ENCODE measurements at regions not wholly inside any gene's neighbourhood (a gene's known extent, or its start where the extent isn't known, plus 50 kb on each side); places are given as distances from the start of the nearest gene placed in this dataset.

GRCh38 chr13:94928127-94928775, 215.9 kb upstream of the SOX21 start:
- no peak for TF ChIP-seq CTCF (IDR thresholded peaks at IDR 0.05)
- intact Hi-C loops (cut with DNase I): no loop called here
- Histone ChIP-seq H3K9me3 (no peaks in the 10 kb centered on the region), H3K4me3 (no peak overlapping the region), H3K27me3 (no peaks in the 10 kb centered on the region), H3K4me1 (no peaks in the 10 kb centered on the region), H3K9ac (ENCODE audit: low read depth in 2 of 2, low read length in 2 of 2) (no peak overlapping the region), H3K36me3 (no peaks in the 10 kb centered on the region), H3K27ac (no peak overlapping the region)
- no peak for DNase-seq

GRCh38 chr13:94925263-94925662, 212.9 kb upstream of the SOX21 start:
- Histone ChIP-seq H3K4me1 (no peaks in the 10 kb centered on the region), H3K9ac (ENCODE audit: low read depth in 2 of 2, low read length in 2 of 2) (no peak overlapping the region), H3K4me3 (no peak overlapping the region), H3K9me3 (no peaks in the 10 kb centered on the region), H3K27me3 (no peaks in the 10 kb centered on the region), H3K27ac (no peak overlapping the region), H3K36me3 (no peaks in the 10 kb centered on the region)
- DNase-seq: no peak
- intact Hi-C loops (cut with DNase I): no loop called here
- TF ChIP-seq CTCF (IDR thresholded peaks at IDR 0.05): no peak

- Histone ChIP-seq H3K36me3 (no peaks in the 10 kb centered on the region), H3K4me3 (no peak overlapping the region), H3K27me3 (no peaks in the 10 kb centered on the region), H3K27ac (no peak overlapping the region), H3K9me3 (no peaks in the 10 kb centered on the region), H3K4me1 (no peaks in the 10 kb centered on the region), H3K9ac (ENCODE audit: low read depth in 2 of 2, low read length in 2 of 2) (no peak overlapping the region)
- intact Hi-C loops (cut with DNase I): no loop called here
- DNase-seq: no peak
- no peak for TF ChIP-seq CTCF (IDR thresholded peaks at IDR 0.05)
Measured at GRCh38 chr13:94921181-94921580, 208.8 kb upstream of the SOX21 start.

GRCh38 chr13:94920578-94920977, 208.2 kb upstream of the SOX21 start:
- no peak overlapping the region for H3K4me3 ChIP-seq
- H3K4me1 ChIP-seq: no peaks in the 10 kb centered on the region
- H3K36me3 ChIP-seq: no peaks in the 10 kb centered on the region
- no peaks in the 10 kb centered on the region for H3K27me3 ChIP-seq
- no peak overlapping the region for H3K9ac ChIP-seq (ENCODE audit: low read depth in 2 of 2, low read length in 2 of 2)
- TF ChIP-seq CTCF (IDR thresholded peaks at IDR 0.05): no peak
- DNase-seq: no peak
- no peaks in the 10 kb centered on the region for H3K9me3 ChIP-seq
- intact Hi-C loops (cut with DNase I): no loop called here
- H3K27ac ChIP-seq: no peak overlapping the region

GRCh38 chr13:94917824-94918223, 205.5 kb upstream of the SOX21 start:
- H3K4me3 ChIP-seq: no peak overlapping the region
- no peaks in the 10 kb centered on the region for H3K36me3 ChIP-seq
- H3K27me3 ChIP-seq: no peaks in the 10 kb centered on the region
- no peak for DNase-seq
- H3K9me3 ChIP-seq: no peaks in the 10 kb centered on the region
- H3K27ac ChIP-seq: no peak overlapping the region
- TF ChIP-seq CTCF (IDR thresholded peaks at IDR 0.05): no peak
- H3K9ac ChIP-seq (ENCODE audit: low read depth in 2 of 2, low read length in 2 of 2): no peak overlapping the region
- intact Hi-C loops (cut with DNase I): no loop called here
- no peaks in the 10 kb centered on the region for H3K4me1 ChIP-seq
